Fibroblast of lung (primary cell): ENCODE measurements at regions not wholly inside any gene's neighbourhood (a gene's known extent, or its start where the extent isn't known, plus 50 kb on each side); places are given as distances from the start of the nearest gene placed in this dataset.

Source experiments
- EZH2 ChIP-seq: IDR thresholded peaks from 2 replicates; pipeline ENCODE4 v1.5.1; 2012; ENCODE audit warnings: low read length, control low read depth, mild to moderate bottlenecking; ENCODE audit errors: missing control alignments
- TF ChIP-seq, protein P1 (sequence below), 2 donors: IDR thresholded peaks in 1 of 2; conservative IDR thresholded peaks in 1 of 2; 1 replicate in 1 of 2; 2 replicates in 1 of 2; pipeline ENCODE4 v1.5.1; 2011 to 2012; ENCODE audit warnings: low read length in 2 of 2, control low read depth in 1 of 2, inconsistent platforms in 1 of 2, low read depth in 1 of 2, mild to moderate bottlenecking in 1 of 2

- TF ChIP-seq, protein P1, sequence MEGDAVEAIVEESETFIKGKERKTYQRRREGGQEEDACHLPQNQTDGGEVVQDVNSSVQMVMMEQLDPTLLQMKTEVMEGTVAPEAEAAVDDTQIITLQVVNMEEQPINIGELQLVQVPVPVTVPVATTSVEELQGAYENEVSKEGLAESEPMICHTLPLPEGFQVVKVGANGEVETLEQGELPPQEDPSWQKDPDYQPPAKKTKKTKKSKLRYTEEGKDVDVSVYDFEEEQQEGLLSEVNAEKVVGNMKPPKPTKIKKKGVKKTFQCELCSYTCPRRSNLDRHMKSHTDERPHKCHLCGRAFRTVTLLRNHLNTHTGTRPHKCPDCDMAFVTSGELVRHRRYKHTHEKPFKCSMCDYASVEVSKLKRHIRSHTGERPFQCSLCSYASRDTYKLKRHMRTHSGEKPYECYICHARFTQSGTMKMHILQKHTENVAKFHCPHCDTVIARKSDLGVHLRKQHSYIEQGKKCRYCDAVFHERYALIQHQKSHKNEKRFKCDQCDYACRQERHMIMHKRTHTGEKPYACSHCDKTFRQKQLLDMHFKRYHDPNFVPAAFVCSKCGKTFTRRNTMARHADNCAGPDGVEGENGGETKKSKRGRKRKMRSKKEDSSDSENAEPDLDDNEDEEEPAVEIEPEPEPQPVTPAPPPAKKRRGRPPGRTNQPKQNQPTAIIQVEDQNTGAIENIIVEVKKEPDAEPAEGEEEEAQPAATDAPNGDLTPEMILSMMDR (conservative IDR thresholded peaks at IDR 0.05 in 1 of 2, IDR thresholded peaks at IDR 0.05 in 1 of 2; ENCODE audit: low read depth in 1 of 2, low read length in 2 of 2), result no peak
- TF ChIP-seq EZH2, result no peak
Observed at GRCh38 chr2:6310256-6311215, 555.2 kb downstream of the CMPK2 start.
